ENCODE measurements at regions not wholly inside any gene's neighbourhood (a gene's known extent, or its start where the extent isn't known, plus 50 kb on each side); places are given as distances from the start of the nearest gene placed in this dataset.

DNA sequence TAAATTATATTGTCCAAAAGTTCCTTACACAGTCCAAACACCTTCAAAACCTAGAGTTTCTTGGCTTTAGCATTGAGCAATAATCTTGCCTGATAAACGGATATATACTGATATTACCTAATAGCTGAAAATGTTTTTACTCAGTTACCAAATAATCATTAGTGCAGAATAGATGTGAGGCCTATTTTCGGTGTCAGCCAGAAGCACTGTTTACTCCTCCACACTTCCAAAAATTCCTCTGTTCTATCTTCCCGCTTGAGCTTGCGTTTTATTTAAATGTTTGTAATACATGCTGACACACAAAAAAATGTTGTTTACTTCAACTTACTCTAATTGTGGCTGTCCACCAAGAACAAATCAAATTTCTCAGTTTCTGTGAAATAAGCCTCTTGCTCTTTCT lies 606.2 kb upstream of the TEX47 start:
- TF ChIP-seq, protein P1, sequence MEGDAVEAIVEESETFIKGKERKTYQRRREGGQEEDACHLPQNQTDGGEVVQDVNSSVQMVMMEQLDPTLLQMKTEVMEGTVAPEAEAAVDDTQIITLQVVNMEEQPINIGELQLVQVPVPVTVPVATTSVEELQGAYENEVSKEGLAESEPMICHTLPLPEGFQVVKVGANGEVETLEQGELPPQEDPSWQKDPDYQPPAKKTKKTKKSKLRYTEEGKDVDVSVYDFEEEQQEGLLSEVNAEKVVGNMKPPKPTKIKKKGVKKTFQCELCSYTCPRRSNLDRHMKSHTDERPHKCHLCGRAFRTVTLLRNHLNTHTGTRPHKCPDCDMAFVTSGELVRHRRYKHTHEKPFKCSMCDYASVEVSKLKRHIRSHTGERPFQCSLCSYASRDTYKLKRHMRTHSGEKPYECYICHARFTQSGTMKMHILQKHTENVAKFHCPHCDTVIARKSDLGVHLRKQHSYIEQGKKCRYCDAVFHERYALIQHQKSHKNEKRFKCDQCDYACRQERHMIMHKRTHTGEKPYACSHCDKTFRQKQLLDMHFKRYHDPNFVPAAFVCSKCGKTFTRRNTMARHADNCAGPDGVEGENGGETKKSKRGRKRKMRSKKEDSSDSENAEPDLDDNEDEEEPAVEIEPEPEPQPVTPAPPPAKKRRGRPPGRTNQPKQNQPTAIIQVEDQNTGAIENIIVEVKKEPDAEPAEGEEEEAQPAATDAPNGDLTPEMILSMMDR (IDR thresholded peaks at IDR 0.05): no peak
- TF ChIP-seq POLR2AphosphoS5 (IDR thresholded peaks at IDR 0.05): no peak
- TF ChIP-seq POLR2A (IDR thresholded peaks at IDR 0.05): no peak
